Smooth muscle cell (in vitro differentiated cells): ENCODE measurements at regions not wholly inside any gene's neighbourhood (a gene's known extent, or its start where the extent isn't known, plus 50 kb on each side); places are given as distances from the start of the nearest gene placed in this dataset.

ENCODE experiments used
- DNase-seq: peaks from one replicate; lab custom pipeline; 2025; ENCODE audit not compliant: unreplicated experiment; lab: John Stamatoyannopoulos, UW
- H2AFZ ChIP-seq: fragments of 200-600 bp; sonication (generic); 2 replicates; pipeline ENCODE4 v1.6.0; 2016; ENCODE audit warnings: antibody characterized with exemption, low read depth, mild to moderate bottlenecking
- H3F3A ChIP-seq: fragments of 200-600 bp; sonication (generic); 2 replicates; pipeline ENCODE4 v1.6.0; 2017; ENCODE audit warnings: antibody characterized with exemption, low read depth
- H3K27ac ChIP-seq: fragments of 200-600 bp; sonication (generic); 2 replicates; pipeline ENCODE4 v1.5.1; 2016; ENCODE audit warnings: low read depth, mild to moderate bottlenecking
- H3K27me3 ChIP-seq: fragments of 200-600 bp; sonication (generic); 2 replicates; pipeline ENCODE4 v1.6.1; 2016; ENCODE audit warnings: low read depth, mild to moderate bottlenecking
- H3K36me3 ChIP-seq: fragments of 200-600 bp; sonication (generic); 2 replicates; pipeline ENCODE4 v1.5.1; 2016; ENCODE audit warnings: low read depth
- H3K4me1 ChIP-seq: fragments of 200-600 bp; sonication (generic); 2 replicates; pipeline ENCODE4 v1.5.1; 2016; ENCODE audit warnings: low read depth
- H3K4me2 ChIP-seq: fragments of 200-600 bp; sonication (generic); 2 replicates; pipeline ENCODE4 v1.6.0; 2016; ENCODE audit warnings: mild to moderate bottlenecking
- H3K4me3 ChIP-seq: fragments of 200-600 bp; sonication (generic); 2 replicates; pipeline ENCODE4 v1.5.1; 2016; ENCODE audit warnings: mild to moderate bottlenecking
- H3K79me2 ChIP-seq: fragments of 200-600 bp; sonication (generic); 2 replicates; pipeline ENCODE4 v1.6.0; 2016; ENCODE audit warnings: low read depth, mild to moderate bottlenecking
- H3K9ac ChIP-seq: fragments of 200-600 bp; sonication (generic); 2 replicates; pipeline ENCODE4 v1.6.0; 2016; ENCODE audit warnings: low read depth
- H3K9me3 ChIP-seq: fragments of 200-600 bp; sonication (generic); replicated peaks from 2 replicates; pipeline ENCODE4 v1.5.1; 2016; ENCODE audit warnings: low read depth
- H4K20me1 ChIP-seq: fragments of 200-600 bp; sonication (generic); 2 replicates; pipeline ENCODE4 v1.6.0; 2016; ENCODE audit warnings: low read depth
- WGBS: methylation state at CpG from one replicate; pipeline ENCODE4 v1.1.7; 2016; ENCODE audit warnings: low lambda C conversion rate; 5-methylcytosine and 5-hydroxymethylcytosine counted together
- TF ChIP-seq, protein P1 (sequence below): fragments of 200-600 bp; sonication (generic); IDR thresholded peaks from 2 replicates; pipeline ENCODE4 v1.5.1; 2017; ENCODE audit warnings: borderline replicate concordance, mild to moderate bottlenecking, antibody characterized with exemption; ENCODE audit not compliant: insufficient read depth, poor library complexity, severe bottlenecking

DNA sequence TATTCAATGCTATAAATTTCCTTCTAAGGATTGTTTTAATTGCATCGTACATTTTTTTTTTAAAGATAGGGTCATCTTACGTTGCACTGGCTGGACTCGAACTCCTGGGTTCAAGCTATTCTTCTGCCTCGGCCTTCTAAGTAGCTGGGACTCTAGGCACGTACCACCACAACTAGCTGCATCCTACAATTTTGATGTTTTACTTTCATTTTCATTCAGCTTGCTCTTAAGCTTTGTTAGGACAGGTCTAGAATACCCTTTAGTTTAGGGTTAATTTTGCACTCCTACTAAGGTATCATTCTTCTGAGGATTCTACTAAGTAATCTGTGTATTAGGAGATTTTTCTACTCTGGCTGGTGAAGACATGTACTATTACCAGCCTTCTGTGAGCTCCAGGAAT lies 50.2 kb upstream of the C1GALT1C1 start:
- no peaks in the 10 kb centered on the region for H3K27me3 ChIP-seq
- DNase-seq: no peak
- H3K4me2 ChIP-seq: no peak overlapping the region
- no peaks in the 10 kb centered on the region for H3K9me3 ChIP-seq
- TF ChIP-seq, protein P1, sequence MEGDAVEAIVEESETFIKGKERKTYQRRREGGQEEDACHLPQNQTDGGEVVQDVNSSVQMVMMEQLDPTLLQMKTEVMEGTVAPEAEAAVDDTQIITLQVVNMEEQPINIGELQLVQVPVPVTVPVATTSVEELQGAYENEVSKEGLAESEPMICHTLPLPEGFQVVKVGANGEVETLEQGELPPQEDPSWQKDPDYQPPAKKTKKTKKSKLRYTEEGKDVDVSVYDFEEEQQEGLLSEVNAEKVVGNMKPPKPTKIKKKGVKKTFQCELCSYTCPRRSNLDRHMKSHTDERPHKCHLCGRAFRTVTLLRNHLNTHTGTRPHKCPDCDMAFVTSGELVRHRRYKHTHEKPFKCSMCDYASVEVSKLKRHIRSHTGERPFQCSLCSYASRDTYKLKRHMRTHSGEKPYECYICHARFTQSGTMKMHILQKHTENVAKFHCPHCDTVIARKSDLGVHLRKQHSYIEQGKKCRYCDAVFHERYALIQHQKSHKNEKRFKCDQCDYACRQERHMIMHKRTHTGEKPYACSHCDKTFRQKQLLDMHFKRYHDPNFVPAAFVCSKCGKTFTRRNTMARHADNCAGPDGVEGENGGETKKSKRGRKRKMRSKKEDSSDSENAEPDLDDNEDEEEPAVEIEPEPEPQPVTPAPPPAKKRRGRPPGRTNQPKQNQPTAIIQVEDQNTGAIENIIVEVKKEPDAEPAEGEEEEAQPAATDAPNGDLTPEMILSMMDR: no peak
- H2AFZ ChIP-seq: no peak overlapping the region
- no peaks in the 10 kb centered on the region for H4K20me1 ChIP-seq
- H3K36me3 ChIP-seq: no peaks in the 10 kb centered on the region
- no peaks in the 10 kb centered on the region for H3K4me1 ChIP-seq
- no peak overlapping the region for H3K4me3 ChIP-seq
- 79% methylated on average over 5 of the region's 5 CpGs for WGBS
- H3K79me2 ChIP-seq: no peaks in the 10 kb centered on the region
- H3F3A ChIP-seq: no peaks in the 10 kb centered on the region
- H3K9ac ChIP-seq: no peak overlapping the region
- no peak overlapping the region for H3K27ac ChIP-seq
